ENCODE measurements at regions not wholly inside any gene's neighbourhood (a gene's known extent, or its start where the extent isn't known, plus 50 kb on each side); places are given as distances from the start of the nearest gene placed in this dataset.

DNA sequence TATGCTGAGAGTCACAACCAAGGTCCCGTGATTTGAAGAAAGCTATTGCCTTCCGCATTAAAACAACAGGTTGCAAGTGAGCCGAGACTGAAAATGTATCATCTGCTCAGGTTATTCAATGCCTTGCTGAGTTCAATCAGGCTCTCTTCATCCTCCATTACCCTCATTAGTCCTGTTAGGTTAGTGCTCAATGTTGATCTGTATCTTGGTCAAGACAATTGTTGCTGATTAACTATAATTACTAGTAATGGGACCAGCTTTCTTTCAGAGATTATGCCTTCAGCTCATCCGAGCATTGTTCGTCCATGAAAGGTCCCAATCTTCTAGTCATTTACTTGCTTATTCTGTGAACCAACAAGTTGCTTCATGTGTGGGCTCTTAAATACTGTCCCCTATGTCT is 534.6 kb upstream of the FAM241A start:
- Histone ChIP-seq H3K27me3 (ENCODE audit: control insufficient read depth, insufficient read depth, low read length) (no peaks in the 10 kb centered on the region), H3K4me3 (ENCODE audit: low read depth in 2 of 2, low read length in 2 of 2) (no peak overlapping the region), H3K36me3 (ENCODE audit: control insufficient read depth, insufficient read depth, low read length) (no peaks in the 10 kb centered on the region), H3K9me3 (ENCODE audit: control insufficient read depth, insufficient read depth, low read depth, low read length) (no peaks in the 10 kb centered on the region), H3K4me1 (ENCODE audit: control insufficient read depth, insufficient read depth, low read length) (no peaks in the 10 kb centered on the region), H3K27ac (ENCODE audit: low read length) (no peak overlapping the region)
- ChIA-PET CTCF (no interaction called here), POLR2A (no interaction called here)
- in situ Hi-C loops (cut with HindIII; ENCODE audit: low pct_unique_long_range_greater_than_20kb, low sequenced_read_pairs) (no loop called here), intact Hi-C loops (cut with micrococcal nuclease; ENCODE audit: unreplicated experiment) (no loop called here)
- no peak for ATAC-seq
- no peak for DNase-seq (ENCODE audit: low read depth, low spot score)
- TF ChIP-seq, protein P1, sequence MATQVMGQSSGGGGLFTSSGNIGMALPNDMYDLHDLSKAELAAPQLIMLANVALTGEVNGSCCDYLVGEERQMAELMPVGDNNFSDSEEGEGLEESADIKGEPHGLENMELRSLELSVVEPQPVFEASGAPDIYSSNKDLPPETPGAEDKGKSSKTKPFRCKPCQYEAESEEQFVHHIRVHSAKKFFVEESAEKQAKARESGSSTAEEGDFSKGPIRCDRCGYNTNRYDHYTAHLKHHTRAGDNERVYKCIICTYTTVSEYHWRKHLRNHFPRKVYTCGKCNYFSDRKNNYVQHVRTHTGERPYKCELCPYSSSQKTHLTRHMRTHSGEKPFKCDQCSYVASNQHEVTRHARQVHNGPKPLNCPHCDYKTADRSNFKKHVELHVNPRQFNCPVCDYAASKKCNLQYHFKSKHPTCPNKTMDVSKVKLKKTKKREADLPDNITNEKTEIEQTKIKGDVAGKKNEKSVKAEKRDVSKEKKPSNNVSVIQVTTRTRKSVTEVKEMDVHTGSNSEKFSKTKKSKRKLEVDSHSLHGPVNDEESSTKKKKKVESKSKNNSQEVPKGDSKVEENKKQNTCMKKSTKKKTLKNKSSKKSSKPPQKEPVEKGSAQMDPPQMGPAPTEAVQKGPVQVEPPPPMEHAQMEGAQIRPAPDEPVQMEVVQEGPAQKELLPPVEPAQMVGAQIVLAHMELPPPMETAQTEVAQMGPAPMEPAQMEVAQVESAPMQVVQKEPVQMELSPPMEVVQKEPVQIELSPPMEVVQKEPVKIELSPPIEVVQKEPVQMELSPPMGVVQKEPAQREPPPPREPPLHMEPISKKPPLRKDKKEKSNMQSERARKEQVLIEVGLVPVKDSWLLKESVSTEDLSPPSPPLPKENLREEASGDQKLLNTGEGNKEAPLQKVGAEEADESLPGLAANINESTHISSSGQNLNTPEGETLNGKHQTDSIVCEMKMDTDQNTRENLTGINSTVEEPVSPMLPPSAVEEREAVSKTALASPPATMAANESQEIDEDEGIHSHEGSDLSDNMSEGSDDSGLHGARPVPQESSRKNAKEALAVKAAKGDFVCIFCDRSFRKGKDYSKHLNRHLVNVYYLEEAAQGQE (IDR thresholded peaks at IDR 0.05; ENCODE audit: insufficient read depth in 1 of 2, low read depth in 2 of 2, low read length in 1 of 2): no peak
- TF ChIP-seq, protein P2, sequence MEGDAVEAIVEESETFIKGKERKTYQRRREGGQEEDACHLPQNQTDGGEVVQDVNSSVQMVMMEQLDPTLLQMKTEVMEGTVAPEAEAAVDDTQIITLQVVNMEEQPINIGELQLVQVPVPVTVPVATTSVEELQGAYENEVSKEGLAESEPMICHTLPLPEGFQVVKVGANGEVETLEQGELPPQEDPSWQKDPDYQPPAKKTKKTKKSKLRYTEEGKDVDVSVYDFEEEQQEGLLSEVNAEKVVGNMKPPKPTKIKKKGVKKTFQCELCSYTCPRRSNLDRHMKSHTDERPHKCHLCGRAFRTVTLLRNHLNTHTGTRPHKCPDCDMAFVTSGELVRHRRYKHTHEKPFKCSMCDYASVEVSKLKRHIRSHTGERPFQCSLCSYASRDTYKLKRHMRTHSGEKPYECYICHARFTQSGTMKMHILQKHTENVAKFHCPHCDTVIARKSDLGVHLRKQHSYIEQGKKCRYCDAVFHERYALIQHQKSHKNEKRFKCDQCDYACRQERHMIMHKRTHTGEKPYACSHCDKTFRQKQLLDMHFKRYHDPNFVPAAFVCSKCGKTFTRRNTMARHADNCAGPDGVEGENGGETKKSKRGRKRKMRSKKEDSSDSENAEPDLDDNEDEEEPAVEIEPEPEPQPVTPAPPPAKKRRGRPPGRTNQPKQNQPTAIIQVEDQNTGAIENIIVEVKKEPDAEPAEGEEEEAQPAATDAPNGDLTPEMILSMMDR (IDR thresholded peaks at IDR 0.05): no peak
- no peak for TF ChIP-seq TCF7L2 (IDR thresholded peaks at IDR 0.05; ENCODE audit: low read depth, low read length)
- TF ChIP-seq SIN3A (IDR thresholded peaks at IDR 0.05; ENCODE audit: borderline replicate concordance, insufficient read depth, low read depth, low read length): no peak
- TF ChIP-seq POLR2AphosphoS5 (IDR thresholded peaks at IDR 0.05; ENCODE audit: low read depth, low read length): no peak
- no TSS peak for BruUV-seq (replicated peaks)

DNA sequence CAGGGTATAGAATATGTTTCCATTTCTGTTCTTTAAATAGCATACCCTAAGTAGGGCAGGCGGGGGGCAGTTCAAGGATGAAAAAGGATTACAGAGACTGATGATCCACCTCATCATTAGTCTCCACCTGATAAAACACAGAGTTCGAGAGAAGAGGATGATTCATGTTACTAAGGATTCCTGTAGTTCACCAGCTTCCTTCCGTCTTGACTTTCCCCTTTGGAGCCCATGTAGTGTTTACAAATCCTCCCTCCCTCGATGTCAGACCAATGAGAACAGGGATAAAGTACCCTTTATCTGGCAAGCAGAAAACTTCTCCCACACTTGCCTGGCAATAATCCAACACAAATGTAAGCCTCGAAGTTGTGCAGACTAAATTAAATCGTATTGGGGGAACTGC is 526.3 kb upstream of the FAM241A start:
- TF ChIP-seq, protein P1 (IDR thresholded peaks at IDR 0.05; ENCODE audit: insufficient read depth in 1 of 2, low read depth in 2 of 2, low read length in 1 of 2): no peak
- TF ChIP-seq POLR2AphosphoS5 (IDR thresholded peaks at IDR 0.05; ENCODE audit: low read depth, low read length) (no peak), SIN3A (IDR thresholded peaks at IDR 0.05; ENCODE audit: borderline replicate concordance, insufficient read depth, low read depth, low read length) (no peak), TCF7L2 (IDR thresholded peaks at IDR 0.05; ENCODE audit: low read depth, low read length) (no peak)
- TF ChIP-seq, protein P2 (IDR thresholded peaks at IDR 0.05): no peak
- intact Hi-C loops (cut with micrococcal nuclease; ENCODE audit: unreplicated experiment): no loop called here
- BruUV-seq (replicated peaks): no TSS peak
- Histone ChIP-seq H3K4me3 (ENCODE audit: low read depth in 2 of 2, low read length in 2 of 2) (no peak overlapping the region), H3K9me3 (ENCODE audit: control insufficient read depth, insufficient read depth, low read depth, low read length) (no peaks in the 10 kb centered on the region), H3K4me1 (ENCODE audit: control insufficient read depth, insufficient read depth, low read length) (no peaks in the 10 kb centered on the region), H3K27ac (ENCODE audit: low read length) (no peak overlapping the region), H3K27me3 (ENCODE audit: control insufficient read depth, insufficient read depth, low read length) (no peaks in the 10 kb centered on the region), H3K36me3 (ENCODE audit: control insufficient read depth, insufficient read depth, low read length) (no peaks in the 10 kb centered on the region)
- in situ Hi-C loops (cut with HindIII; ENCODE audit: low pct_unique_long_range_greater_than_20kb, low sequenced_read_pairs): no loop called here
- DNase-seq (ENCODE audit: low read depth, low spot score) (no peak), ATAC-seq (no peak)
- CTCF ChIA-PET: no interaction called here
- POLR2A ChIA-PET: no interaction called here
